WERI-Rb-1 (cell line): ENCODE measurements at regions not wholly inside any gene's neighbourhood (a gene's known extent, or its start where the extent isn't known, plus 50 kb on each side); places are given as distances from the start of the nearest gene placed in this dataset.

ENCODE experiments used
- DNase-seq: peaks from one replicate; pipeline ENCODE4 v3.0.0-alpha.2; 2020
- H3K27ac ChIP-seq: fragments of 250-450 bp; sonication (Bioruptor Pico); 2 replicates; pipeline ENCODE4 v1.5.1; 2020; ENCODE audit warnings: mild to moderate bottlenecking, moderate library complexity
- H3K27me3 ChIP-seq: fragments of 250-450 bp; sonication (Bioruptor Pico); 2 replicates; pipeline ENCODE4 v1.5.1; 2021; ENCODE audit warnings: mild to moderate bottlenecking, low read depth, moderate library complexity; ENCODE audit not compliant: insufficient read depth, severe bottlenecking
- H3K36me3 ChIP-seq: fragments of 250-450 bp; sonication (Bioruptor Pico); 2 replicates; pipeline ENCODE4 v1.5.1; 2020; ENCODE audit warnings: mild to moderate bottlenecking, moderate library complexity
- H3K4me3 ChIP-seq: 2 replicates; pipeline ENCODE4 v1.5.1; 2011; ENCODE audit warnings: low read depth, mild to moderate bottlenecking, control low read depth, low read length
- H3K9me3 ChIP-seq: fragments of 250-450 bp; sonication (Bioruptor Pico); 2 replicates; pipeline ENCODE4 v1.5.1; 2021; ENCODE audit warnings: mild to moderate bottlenecking, moderate library complexity; ENCODE audit not compliant: severe bottlenecking
- TF ChIP-seq, protein P1 (sequence below): IDR thresholded peaks from 2 replicates; pipeline ENCODE4 v1.5.1; 2011; ENCODE audit warnings: low read depth, mild to moderate bottlenecking, control low read depth, inconsistent platforms, low read length

DNA sequence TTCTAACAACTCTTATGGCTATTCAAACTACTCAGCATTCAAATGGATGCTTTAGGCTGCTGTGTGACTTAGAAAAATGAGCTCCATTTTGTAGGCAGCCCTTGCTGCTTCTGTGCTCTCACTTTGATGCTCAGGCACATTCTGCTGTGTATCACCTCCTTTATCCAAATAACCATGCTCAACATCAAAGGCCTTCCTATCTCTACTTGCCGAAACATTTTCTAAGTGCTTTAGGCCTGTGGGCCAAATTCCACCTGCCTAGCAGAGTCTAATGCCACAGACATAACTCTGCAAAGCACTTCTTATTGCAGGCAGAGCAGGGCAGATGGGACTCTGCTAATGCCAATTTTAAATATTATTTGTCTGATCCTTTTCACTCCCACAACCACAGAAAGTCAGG is 397.4 kb downstream of the RND3 start:
- TF ChIP-seq, protein P1, sequence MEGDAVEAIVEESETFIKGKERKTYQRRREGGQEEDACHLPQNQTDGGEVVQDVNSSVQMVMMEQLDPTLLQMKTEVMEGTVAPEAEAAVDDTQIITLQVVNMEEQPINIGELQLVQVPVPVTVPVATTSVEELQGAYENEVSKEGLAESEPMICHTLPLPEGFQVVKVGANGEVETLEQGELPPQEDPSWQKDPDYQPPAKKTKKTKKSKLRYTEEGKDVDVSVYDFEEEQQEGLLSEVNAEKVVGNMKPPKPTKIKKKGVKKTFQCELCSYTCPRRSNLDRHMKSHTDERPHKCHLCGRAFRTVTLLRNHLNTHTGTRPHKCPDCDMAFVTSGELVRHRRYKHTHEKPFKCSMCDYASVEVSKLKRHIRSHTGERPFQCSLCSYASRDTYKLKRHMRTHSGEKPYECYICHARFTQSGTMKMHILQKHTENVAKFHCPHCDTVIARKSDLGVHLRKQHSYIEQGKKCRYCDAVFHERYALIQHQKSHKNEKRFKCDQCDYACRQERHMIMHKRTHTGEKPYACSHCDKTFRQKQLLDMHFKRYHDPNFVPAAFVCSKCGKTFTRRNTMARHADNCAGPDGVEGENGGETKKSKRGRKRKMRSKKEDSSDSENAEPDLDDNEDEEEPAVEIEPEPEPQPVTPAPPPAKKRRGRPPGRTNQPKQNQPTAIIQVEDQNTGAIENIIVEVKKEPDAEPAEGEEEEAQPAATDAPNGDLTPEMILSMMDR = no peak
- Histone ChIP-seq H3K36me3 (no peaks in the 10 kb centered on the region), H3K9me3 (no peaks in the 10 kb centered on the region), H3K27me3 (no peaks in the 10 kb centered on the region), H3K27ac (no peak overlapping the region), H3K4me3 (no peak overlapping the region)
- DNase-seq = no peak

DNA sequence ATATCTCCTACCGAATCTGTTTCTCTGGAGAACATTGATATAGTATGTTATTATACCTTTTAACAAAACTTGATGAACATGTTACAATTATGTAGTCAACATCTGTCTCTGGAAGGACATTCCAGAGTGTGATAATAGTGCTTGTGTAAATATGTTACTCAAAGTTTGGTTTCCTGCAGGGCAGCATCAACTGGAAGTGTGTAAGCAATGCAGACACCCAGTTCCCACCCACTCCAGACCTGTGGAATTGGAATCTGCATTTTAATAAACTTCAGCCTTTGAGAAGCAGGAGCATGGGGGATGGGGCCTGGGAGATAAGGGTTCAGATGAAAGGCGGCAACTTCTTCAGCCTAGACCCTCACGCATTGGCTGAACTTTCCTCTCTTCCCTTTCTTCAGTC is 398.9 kb downstream of the RND3 start:
- no peaks in the 10 kb centered on the region for H3K27me3 ChIP-seq
- DNase-seq = no peak
- TF ChIP-seq, protein P1 = no peak
- no peaks in the 10 kb centered on the region for H3K9me3 ChIP-seq
- no peak overlapping the region for H3K4me3 ChIP-seq
- no peaks in the 10 kb centered on the region for H3K36me3 ChIP-seq
- no peak overlapping the region for H3K27ac ChIP-seq

GRCh38 chr2:150085478-150085877 is 402.0 kb downstream of the RND3 start:
- Histone ChIP-seq H3K9me3 (no peaks in the 10 kb centered on the region), H3K36me3 (no peaks in the 10 kb centered on the region), H3K4me3 (no peak overlapping the region), H3K27ac (no peak overlapping the region), H3K27me3 (no peaks in the 10 kb centered on the region)
- TF ChIP-seq, protein P1 = no peak
- no peak for DNase-seq

DNA sequence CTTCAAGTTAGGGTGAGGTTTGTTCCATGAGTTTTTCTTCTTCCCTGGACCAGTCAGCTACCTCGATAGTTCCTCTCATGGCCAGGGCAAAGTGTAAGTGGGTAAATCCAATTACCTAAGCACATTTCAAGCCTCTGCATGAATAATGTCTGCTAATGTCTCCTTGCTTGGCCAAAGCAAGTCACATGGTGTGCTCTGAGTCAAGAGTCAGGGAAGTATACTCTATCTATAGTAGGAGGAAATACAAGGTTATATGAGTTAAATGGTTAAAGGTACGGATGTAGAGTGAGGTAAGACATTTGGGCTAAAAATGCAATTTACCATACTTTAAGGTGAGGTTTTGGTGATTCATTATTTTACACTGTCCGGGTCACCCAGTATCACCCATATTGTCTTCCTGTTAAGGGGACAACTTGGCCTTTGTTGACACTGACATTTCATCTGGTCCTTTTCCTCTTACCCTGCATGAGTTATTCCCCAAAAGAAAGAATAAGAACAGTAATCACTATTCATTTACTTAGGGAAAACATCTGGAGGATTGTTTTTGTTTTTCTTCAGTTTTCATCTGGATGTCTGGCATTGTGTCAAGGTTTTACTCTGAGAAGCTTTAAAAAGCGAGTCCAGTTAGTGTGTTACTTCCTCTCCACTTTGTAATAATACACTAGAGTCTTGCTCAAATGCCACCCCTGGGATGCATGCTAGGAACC is 405.5 kb downstream of the RND3 start:
- no peak overlapping the region for H3K27ac ChIP-seq
- TF ChIP-seq, protein P1 = no peak
- no peak for DNase-seq
- H3K27me3 ChIP-seq = no peaks in the 10 kb centered on the region
- H3K36me3 ChIP-seq = no peaks in the 10 kb centered on the region
- H3K9me3 ChIP-seq = no peaks in the 10 kb centered on the region
- no peak overlapping the region for H3K4me3 ChIP-seq

GRCh38 chr2:150076281-150076680 is 411.2 kb downstream of the RND3 start:
- Histone ChIP-seq H3K27ac (no peak overlapping the region), H3K27me3 (no peaks in the 10 kb centered on the region), H3K9me3 (no peaks in the 10 kb centered on the region), H3K4me3 (no peak overlapping the region), H3K36me3 (no peaks in the 10 kb centered on the region)
- no peak for DNase-seq
- TF ChIP-seq, protein P1 = no peak

DNA sequence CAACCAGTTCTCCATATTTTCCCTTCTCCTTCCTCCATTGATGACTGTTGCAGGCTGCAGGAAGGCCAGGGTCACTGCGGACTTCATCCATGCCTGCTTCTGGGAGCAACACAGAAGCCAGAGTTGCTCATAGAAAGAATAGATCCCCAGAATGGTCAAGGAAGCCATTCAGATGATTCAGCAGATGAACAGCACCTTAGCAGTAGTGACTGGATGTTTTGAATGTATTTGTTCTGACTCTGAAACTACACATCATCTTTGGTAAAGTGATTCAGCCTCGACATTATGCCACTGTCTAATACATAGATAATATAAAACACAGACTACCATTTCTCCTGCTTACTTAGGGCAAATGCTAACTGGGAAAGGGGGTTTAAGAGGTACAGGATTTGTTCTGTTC is 411.6 kb downstream of the RND3 start:
- Histone ChIP-seq H3K36me3 (no peaks in the 10 kb centered on the region), H3K9me3 (no peaks in the 10 kb centered on the region), H3K27me3 (no peaks in the 10 kb centered on the region), H3K4me3 (no peak overlapping the region), H3K27ac (no peak overlapping the region)
- DNase-seq = no peak
- TF ChIP-seq, protein P1 = no peak
